ENCODE measurements at regions not wholly inside any gene's neighbourhood (a gene's known extent, or its start where the extent isn't known, plus 50 kb on each side); places are given as distances from the start of the nearest gene placed in this dataset.

- TF ChIP-seq POLR2A (IDR thresholded peaks at IDR 0.05), result no peak
- TF ChIP-seq, protein P1, sequence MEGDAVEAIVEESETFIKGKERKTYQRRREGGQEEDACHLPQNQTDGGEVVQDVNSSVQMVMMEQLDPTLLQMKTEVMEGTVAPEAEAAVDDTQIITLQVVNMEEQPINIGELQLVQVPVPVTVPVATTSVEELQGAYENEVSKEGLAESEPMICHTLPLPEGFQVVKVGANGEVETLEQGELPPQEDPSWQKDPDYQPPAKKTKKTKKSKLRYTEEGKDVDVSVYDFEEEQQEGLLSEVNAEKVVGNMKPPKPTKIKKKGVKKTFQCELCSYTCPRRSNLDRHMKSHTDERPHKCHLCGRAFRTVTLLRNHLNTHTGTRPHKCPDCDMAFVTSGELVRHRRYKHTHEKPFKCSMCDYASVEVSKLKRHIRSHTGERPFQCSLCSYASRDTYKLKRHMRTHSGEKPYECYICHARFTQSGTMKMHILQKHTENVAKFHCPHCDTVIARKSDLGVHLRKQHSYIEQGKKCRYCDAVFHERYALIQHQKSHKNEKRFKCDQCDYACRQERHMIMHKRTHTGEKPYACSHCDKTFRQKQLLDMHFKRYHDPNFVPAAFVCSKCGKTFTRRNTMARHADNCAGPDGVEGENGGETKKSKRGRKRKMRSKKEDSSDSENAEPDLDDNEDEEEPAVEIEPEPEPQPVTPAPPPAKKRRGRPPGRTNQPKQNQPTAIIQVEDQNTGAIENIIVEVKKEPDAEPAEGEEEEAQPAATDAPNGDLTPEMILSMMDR (IDR thresholded peaks at IDR 0.05), result no peak
Observed at GRCh38 chr5:56523790-56524575, 290.9 kb upstream of the ANKRD55 start.

Measured in prostate gland (tissue), 2 donors.